ENCODE measurements at regions not wholly inside any gene's neighbourhood (a gene's known extent, or its start where the extent isn't known, plus 50 kb on each side); places are given as distances from the start of the nearest gene placed in this dataset.

- TF ChIP-seq CTCF (IDR thresholded peaks at IDR 0.05) (no peak), ATF2 (CRISPR knock-in tag; IDR thresholded peaks at IDR 0.05; ENCODE audit: borderline replicate concordance, low read depth) (no peak), CBFB (CRISPR knock-in tag; IDR thresholded peaks at IDR 0.05; ENCODE audit: low read depth) (no peak), GTF2I (CRISPR knock-in tag; conservative IDR thresholded peaks at IDR 0.05) (no peak), USF1 (CRISPR knock-in tag; IDR thresholded peaks at IDR 0.05) (no peak), NFYB (CRISPR knock-in tag; conservative IDR thresholded peaks at IDR 0.05; ENCODE audit: low read depth) (no peak), OVOL2 (CRISPR knock-in tag; IDR thresholded peaks at IDR 0.05; ENCODE audit: borderline replicate concordance) (no peak), IRF2 (CRISPR knock-in tag; IDR thresholded peaks at IDR 0.05; ENCODE audit: borderline replicate concordance, low read depth) (no peak)
These were observed 113.1 kb upstream of the MTHFD1L start for GRCh38 chr6:150752409-150752808.
